T-cell (primary cell): ENCODE measurements at regions not wholly inside any gene's neighbourhood (a gene's known extent, or its start where the extent isn't known, plus 50 kb on each side); places are given as distances from the start of the nearest gene placed in this dataset.

Source experiments
- ATAC-seq, 4 experiments: fragments of 200-7000 bp in 3 of 4; fragments of 150-1000 bp in 1 of 4; cut with Tn5 transposase; replicated peaks in 1 of 4; 1 replicate in 3 of 4; 2 replicates in 1 of 4; pipeline ENCODE4 v1.10.0; 2021; ENCODE audit warnings: moderate library complexity in 3 of 4, mild to moderate bottlenecking in 2 of 4, moderate number of reproducible peaks in 1 of 4
- CTCF ChIA-PET, 2 donors: fragments of 300-600 bp; sonication (Branson Sonifier 250); formaldehyde crosslinking; loops; one replicate each; lab custom pipeline; 2022; ENCODE audit warnings: antibody characterized with exemption in 2 of 2; lab: Charles Lee
- POLR2A ChIA-PET, 2 donors: fragments of 300-600 bp; sonication (Branson Sonifier 250); formaldehyde crosslinking; loops; one replicate each; lab custom pipeline; 2022; ENCODE audit warnings: antibody characterized with exemption in 2 of 2; lab: Charles Lee
- DNase-seq, 35 experiments: peaks; one replicate each; pipeline versions ENCODE4 v3.0.0 to v3.0.0-alpha.2; 2013 to 2023
- H3K27ac ChIP-seq: one replicate; pipeline ENCODE4 v1.5.1; 2013; ENCODE audit warnings: low read length
- H3K27me3 ChIP-seq, 2 experiments: replicated peaks in 1 of 2; 1 replicate in 1 of 2; 2 replicates in 1 of 2; pipeline versions ENCODE4 v1.6.1 to v1.7.0; 2013; ENCODE audit warnings: low read length in 1 of 2, mixed read lengths in 1 of 2; ENCODE audit not compliant: control insufficient read depth in 2 of 2, insufficient read depth in 2 of 2; ENCODE audit errors: extremely low read depth in 1 of 2
- H3K36me3 ChIP-seq, 2 donors: 1 replicate in 1 of 2; 2 replicates in 1 of 2; pipeline versions ENCODE4 v1.6.1 to v1.7.0; 2013; ENCODE audit warnings: low read length in 1 of 2; ENCODE audit not compliant: control insufficient read depth in 2 of 2, insufficient read depth in 1 of 2; ENCODE audit errors: extremely low read depth in 1 of 2
- H3K4me1 ChIP-seq, 2 experiments: 1 replicate in 1 of 2; 2 replicates in 1 of 2; pipeline versions ENCODE4 v1.6.1 to v1.7.0; 2013; ENCODE audit warnings: low read length in 2 of 2, mixed read lengths in 1 of 2; ENCODE audit not compliant: insufficient read depth in 2 of 2, control insufficient read depth in 1 of 2; ENCODE audit errors: extremely low read depth in 1 of 2
- H3K4me3 ChIP-seq, 2 donors: 1 replicate in 1 of 2; 2 replicates in 1 of 2; pipeline versions ENCODE4 v1.5.1 to v1.7.0; 2013; ENCODE audit warnings: mild to moderate bottlenecking in 2 of 2, low read length in 1 of 2, moderate library complexity in 1 of 2; ENCODE audit not compliant: control insufficient read depth in 1 of 2; ENCODE audit errors: extremely low read depth in 1 of 2
- H3K9me3 ChIP-seq: 2 replicates; pipeline ENCODE4 v1.7.0; 2013
- H3K27ac Mint-ChIP-seq, 2 donors: one replicate each; pipeline ENCODE4 v1.8.0; 2020 to 2021; ENCODE audit warnings: mild to moderate bottlenecking in 2 of 2, mixed read lengths in 2 of 2
- H3K27me3 Mint-ChIP-seq, 2 donors: one replicate each; pipeline ENCODE4 v1.8.0; 2021 to 2022; ENCODE audit warnings: mixed read lengths in 2 of 2
- H3K36me3 Mint-ChIP-seq: one replicate; pipeline ENCODE4 v1.8.0; 2021; ENCODE audit warnings: mixed read lengths
- H3K4me1 Mint-ChIP-seq, 3 donors: one replicate each; pipeline ENCODE4 v1.8.0; 2020 to 2022; ENCODE audit warnings: mixed read lengths in 3 of 3, mild to moderate bottlenecking in 1 of 3
- H3K4me3 Mint-ChIP-seq, 3 donors: one replicate each; pipeline ENCODE4 v1.8.0; 2020 to 2022; ENCODE audit warnings: mild to moderate bottlenecking in 3 of 3, mixed read lengths in 3 of 3, moderate library complexity in 3 of 3
- H3K9me3 Mint-ChIP-seq, 3 donors: one replicate each; pipeline ENCODE4 v1.8.0; 2020 to 2022; ENCODE audit warnings: mixed read lengths in 3 of 3
- WGBS: methylation state at CpG from one replicate; pipeline ENCODE4 v1.1.5; 2013; ENCODE audit warnings: missing lambda C conversion rate; ENCODE audit not compliant: insufficient coverage; 5-methylcytosine and 5-hydroxymethylcytosine counted together

- H3K9me3 Mint-ChIP-seq, result peaks cover 3 to 5% (median 3%) of the 10 kb centered on the region in 3 donors
- CTCF ChIA-PET, result no interaction called here
- Histone ChIP-seq H3K9me3 (no peaks in the 10 kb centered on the region), H3K4me1 (no peaks in the 10 kb centered on the region), H3K27me3 (no peaks in the 10 kb centered on the region), H3K36me3 (no peaks in the 10 kb centered on the region), H3K27ac (no peak overlapping the region), H3K4me3 (no peak overlapping the region)
- POLR2A ChIA-PET, result no interaction called here
- H3K27ac Mint-ChIP-seq, result no peak overlapping the region
- ATAC-seq (no peak), DNase-seq (no peak)
- no peaks in the 10 kb centered on the region for H3K4me1 Mint-ChIP-seq
- no peaks in the 10 kb centered on the region for H3K27me3 Mint-ChIP-seq
- 80% methylated on average over 1 of the region's 4 CpGs for WGBS
- H3K36me3 Mint-ChIP-seq, result no peaks in the 10 kb centered on the region
- no peak overlapping the region for H3K4me3 Mint-ChIP-seq
Measured at GRCh38 chr1:96075704-96076455, 645.7 kb upstream of the PTBP2 start.

GRCh38 chr1:96076589-96076988 is 645.0 kb upstream of the PTBP2 start:
- Histone ChIP-seq H3K27me3 (no peaks in the 10 kb centered on the region), H3K4me3 (no peak overlapping the region), H3K27ac (no peak overlapping the region), H3K9me3 (no peaks in the 10 kb centered on the region), H3K36me3 (no peaks in the 10 kb centered on the region), H3K4me1 (no peaks in the 10 kb centered on the region)
- Mint-ChIP-seq H3K4me1 (no peaks in the 10 kb centered on the region), H3K27ac (no peak overlapping the region), H3K4me3 (no peak overlapping the region), H3K27me3 (no peaks in the 10 kb centered on the region), H3K9me3 (peaks cover 3 to 7% (median 3%) of the 10 kb centered on the region in 3 donors), H3K36me3 (no peaks in the 10 kb centered on the region)
- no CpG with 5 or more reads among the region's 2 CpGs for WGBS
- CTCF ChIA-PET, result no interaction called here
- POLR2A ChIA-PET, result no interaction called here
- ATAC-seq (no peak), DNase-seq (no peak)

- Histone ChIP-seq H3K27ac (no peak overlapping the region), H3K9me3 (no peaks in the 10 kb centered on the region), H3K36me3 (no peaks in the 10 kb centered on the region), H3K4me3 (no peak overlapping the region), H3K27me3 (no peaks in the 10 kb centered on the region), H3K4me1 (no peaks in the 10 kb centered on the region)
- POLR2A ChIA-PET, result no interaction called here
- Mint-ChIP-seq H3K4me1 (no peaks in the 10 kb centered on the region), H3K36me3 (no peaks in the 10 kb centered on the region), H3K4me3 (no peak overlapping the region), H3K27me3 (no peaks in the 10 kb centered on the region), H3K9me3 (peaks cover 0 to 6% (median 0%) of the 10 kb centered on the region in 3 donors), H3K27ac (no peak overlapping the region)
- CTCF ChIA-PET, result no interaction called here
- DNase-seq (no peak), ATAC-seq (no peak)
- no CpG with 5 or more reads among the region's 1 CpG for WGBS
Measured at GRCh38 chr1:96079581-96079980, 642.0 kb upstream of the PTBP2 start.

- Mint-ChIP-seq H3K27ac (no peak overlapping the region), H3K9me3 (peaks cover 0 to 6% (median 0%) of the 10 kb centered on the region in 3 donors), H3K27me3 (no peaks in the 10 kb centered on the region), H3K4me3 (no peak overlapping the region), H3K36me3 (no peaks in the 10 kb centered on the region), H3K4me1 (no peaks in the 10 kb centered on the region)
- DNase-seq, result no peak
- H3K4me3 ChIP-seq, result no peak overlapping the region
- no peak for ATAC-seq
- H3K27ac ChIP-seq, result no peak overlapping the region
- H3K4me1 ChIP-seq, result no peaks in the 10 kb centered on the region
- no peaks in the 10 kb centered on the region for H3K27me3 ChIP-seq
- no peaks in the 10 kb centered on the region for H3K36me3 ChIP-seq
- no peaks in the 10 kb centered on the region for H3K9me3 ChIP-seq
- CTCF ChIA-PET, result no interaction called here
- POLR2A ChIA-PET, result no interaction called here
- WGBS, result 100% methylated on average over 1 of the region's 5 CpGs
Measured at GRCh38 chr1:96080925-96081324, 640.7 kb upstream of the PTBP2 start.

DNA sequence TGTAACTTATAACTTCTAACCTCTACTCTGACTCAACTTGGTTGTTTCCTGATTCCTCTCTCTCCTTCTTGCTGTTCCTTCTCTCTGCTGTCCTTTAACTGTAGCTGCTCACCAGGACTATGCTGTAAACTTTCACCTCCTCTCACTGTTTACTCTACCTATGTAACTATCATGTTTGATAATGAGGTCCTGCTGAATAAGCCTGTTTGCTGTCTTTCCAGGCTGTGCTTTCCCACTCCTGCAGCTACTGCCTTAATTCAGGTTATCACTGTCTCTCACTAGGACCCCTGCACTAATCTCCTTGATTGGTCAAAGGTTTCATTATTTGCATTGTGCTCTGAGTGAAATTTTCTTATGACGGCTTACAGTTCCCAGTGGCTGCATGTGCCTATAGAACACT is 633.9 kb upstream of the PTBP2 start:
- Histone ChIP-seq H3K27ac (no peak overlapping the region), H3K4me3 (no peak overlapping the region), H3K9me3 (no peaks in the 10 kb centered on the region), H3K27me3 (no peaks in the 10 kb centered on the region), H3K36me3 (no peaks in the 10 kb centered on the region), H3K4me1 (no peaks in the 10 kb centered on the region)
- H3K9me3 Mint-ChIP-seq, result peaks cover 0 to 3% (median 0%) of the 10 kb centered on the region in 3 donors
- ChIA-PET POLR2A (no interaction called here), CTCF (no interaction called here)
- no peak for ATAC-seq
- WGBS, result no CpG with 5 or more reads among the region's 1 CpG
- H3K4me3 Mint-ChIP-seq, result no peak overlapping the region
- no peak for DNase-seq
- no peaks in the 10 kb centered on the region for H3K27me3 Mint-ChIP-seq
- H3K27ac Mint-ChIP-seq, result no peak overlapping the region
- H3K36me3 Mint-ChIP-seq, result no peaks in the 10 kb centered on the region
- H3K4me1 Mint-ChIP-seq, result no peaks in the 10 kb centered on the region

DNA sequence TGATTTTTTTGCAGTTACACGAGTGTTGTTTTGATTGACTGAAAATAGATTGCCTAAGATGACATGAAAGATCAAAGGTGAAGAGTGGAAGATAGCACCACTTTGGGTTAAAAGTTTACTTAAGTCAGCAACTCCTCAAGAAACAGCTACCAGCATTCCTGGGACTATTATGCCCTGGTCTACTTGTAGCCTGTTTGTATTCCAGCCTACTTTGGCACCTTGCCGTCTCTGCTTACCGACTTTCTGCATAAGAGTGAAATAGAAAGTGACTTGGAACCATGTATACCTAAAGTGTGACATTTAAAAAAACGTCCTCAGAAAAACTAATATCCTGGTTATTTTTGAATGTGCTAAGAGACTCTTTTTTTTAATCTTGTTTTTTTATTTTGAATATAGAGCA is 631.5 kb upstream of the PTBP2 start:
- H3K9me3 ChIP-seq, result no peaks in the 10 kb centered on the region
- Mint-ChIP-seq H3K27me3 (no peaks in the 10 kb centered on the region), H3K4me3 (no peak overlapping the region), H3K36me3 (no peaks in the 10 kb centered on the region), H3K9me3 (peaks cover 0 to 10% (median 0%) of the 10 kb centered on the region in 3 donors), H3K4me1 (no peaks in the 10 kb centered on the region), H3K27ac (no peak overlapping the region)
- no CpG with 5 or more reads among the region's 4 CpGs for WGBS
- no peak for ATAC-seq
- H3K27me3 ChIP-seq, result no peaks in the 10 kb centered on the region
- CTCF ChIA-PET, result no interaction called here
- POLR2A ChIA-PET, result no interaction called here
- no peaks in the 10 kb centered on the region for H3K36me3 ChIP-seq
- no peak overlapping the region for H3K27ac ChIP-seq
- no peak overlapping the region for H3K4me3 ChIP-seq
- no peak for DNase-seq
- no peaks in the 10 kb centered on the region for H3K4me1 ChIP-seq
